ENCODE measurements at regions not wholly inside any gene's neighbourhood (a gene's known extent, or its start where the extent isn't known, plus 50 kb on each side); places are given as distances from the start of the nearest gene placed in this dataset.
"Not testable (repeated sequence)": the region's sequence is repeated elsewhere in the genome, so short reads cannot be mapped to it uniquely, and the experiment has no call there.

DNA sequence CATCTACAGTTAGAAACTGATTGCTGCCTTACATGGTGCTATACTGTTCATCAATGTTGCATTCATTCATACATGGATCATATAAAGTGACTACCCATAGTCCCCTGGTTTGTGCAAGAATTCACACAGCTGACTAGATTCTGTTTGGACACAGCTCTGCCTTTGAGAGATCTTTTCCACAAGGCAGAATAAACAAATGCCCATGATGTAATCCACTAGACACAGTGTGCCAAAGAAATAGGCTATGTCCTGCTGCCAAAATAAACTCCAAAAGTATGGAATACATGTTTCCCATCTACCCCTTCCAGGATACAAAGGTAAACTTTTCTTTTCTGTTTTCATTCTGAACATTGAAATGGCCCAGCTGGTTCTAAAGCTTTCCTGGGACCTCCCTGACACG is 269.4 kb upstream of the CHAC2 start:
- DNase-seq (ENCODE audit: insufficient read length, low spot score), result no peak
- no peak for FAIRE-seq

DNA sequence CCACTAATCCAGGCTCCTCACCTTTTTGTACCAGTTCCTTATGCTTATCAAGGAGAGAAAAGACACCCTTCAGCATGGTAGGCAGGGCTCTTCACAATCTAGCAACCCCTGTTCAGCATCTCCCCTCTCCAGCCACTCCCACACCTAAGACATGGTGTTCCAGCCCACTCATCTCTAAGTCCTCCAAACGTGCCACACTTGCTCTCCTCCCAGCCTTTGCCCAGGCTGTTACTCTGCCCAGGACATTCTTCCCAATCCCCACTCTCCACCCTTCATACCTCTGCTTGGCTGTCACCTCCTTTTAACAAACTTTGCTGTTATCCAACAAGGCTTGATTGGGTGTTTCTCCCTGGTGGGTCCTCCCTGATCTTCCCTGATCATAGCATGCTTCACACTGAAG is 270.6 kb upstream of the CHAC2 start:
- FAIRE-seq, result no peak
- no peak for DNase-seq (ENCODE audit: insufficient read length, low spot score)

- DNase-seq (ENCODE audit: insufficient read length, low spot score) (no peak), FAIRE-seq (no peak)
These were observed 274.4 kb upstream of the CHAC2 start for GRCh38 chr2:53493210-53493609.

DNA sequence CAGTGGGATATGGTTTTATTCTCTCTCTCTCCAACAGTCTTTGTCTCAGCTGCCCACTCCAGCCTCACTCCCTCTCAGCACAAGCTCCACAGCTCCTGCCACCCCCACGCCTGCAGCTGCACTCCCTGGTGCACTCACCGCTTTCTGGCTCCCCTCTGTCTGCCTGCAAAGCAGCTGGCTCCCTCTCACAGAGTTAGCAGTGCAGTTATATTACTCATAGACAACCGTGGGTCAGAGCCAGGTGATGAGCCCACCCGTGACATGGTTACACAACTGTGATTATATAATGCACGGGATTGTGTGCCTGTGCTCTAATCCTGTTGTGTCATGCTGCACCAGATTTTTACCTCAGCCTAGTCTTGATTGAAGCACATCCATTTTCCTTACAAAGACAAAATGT is 276.9 kb upstream of the CHAC2 start:
- no peak for FAIRE-seq
- no peak for DNase-seq (ENCODE audit: insufficient read length, low spot score)

GRCh38 chr2:53486185-53486899 is 281.3 kb upstream of the CHAC2 start:
- not testable (repeated sequence) for DNase-seq (ENCODE audit: insufficient read length, low spot score); FAIRE-seq

GRCh38 chr2:53485021-53485728 is 282.4 kb upstream of the CHAC2 start:
- FAIRE-seq, result no peak
- DNase-seq (ENCODE audit: insufficient read length, low spot score), result no peak

DNA sequence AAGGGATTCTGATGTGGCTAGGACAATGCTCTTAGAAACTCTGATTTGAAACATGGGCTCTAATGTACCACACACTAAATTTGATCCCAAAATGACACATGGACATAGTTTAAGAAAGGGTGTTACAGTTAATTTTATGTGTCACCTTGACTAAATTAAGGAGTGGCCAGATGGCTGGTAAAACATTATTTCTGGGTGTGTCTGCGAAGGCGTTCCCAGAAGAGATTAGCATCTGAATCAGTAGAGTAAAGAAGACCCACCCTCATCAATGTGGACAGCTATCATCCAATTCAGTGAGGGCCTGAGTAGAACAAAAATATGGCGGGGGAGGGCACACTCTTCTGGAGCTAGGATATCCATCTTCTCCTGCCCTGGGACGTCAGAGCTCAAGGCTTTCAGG is 283.1 kb upstream of the CHAC2 start:
- DNase-seq (ENCODE audit: insufficient read length, low spot score) (no peak), FAIRE-seq (no peak)

DNA sequence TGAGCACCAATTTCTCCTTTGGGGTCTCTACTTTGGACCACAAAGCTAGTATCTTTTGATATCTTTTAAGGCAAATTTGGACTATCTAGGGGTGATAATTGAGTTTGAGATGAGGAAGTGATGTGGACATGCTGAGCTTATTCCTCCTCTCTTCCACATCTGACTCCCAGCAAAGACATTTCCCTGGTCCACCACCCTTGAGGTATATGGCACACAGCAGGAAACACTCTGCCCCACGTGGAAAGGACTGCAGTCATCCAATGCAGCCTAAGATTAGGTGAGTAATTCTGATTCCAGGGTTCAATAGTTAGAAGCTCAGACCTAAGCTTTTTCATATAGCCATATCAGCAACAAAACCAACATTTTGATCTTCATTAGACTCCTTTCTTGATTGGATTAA is 290.1 kb upstream of the CHAC2 start:
- FAIRE-seq, result no peak
- DNase-seq (ENCODE audit: insufficient read length, low spot score), result no peak

GRCh38 chr2:53476834-53477233 is 290.8 kb upstream of the CHAC2 start:
- no peak for FAIRE-seq
- no peak for DNase-seq (ENCODE audit: insufficient read length, low spot score)

DNA sequence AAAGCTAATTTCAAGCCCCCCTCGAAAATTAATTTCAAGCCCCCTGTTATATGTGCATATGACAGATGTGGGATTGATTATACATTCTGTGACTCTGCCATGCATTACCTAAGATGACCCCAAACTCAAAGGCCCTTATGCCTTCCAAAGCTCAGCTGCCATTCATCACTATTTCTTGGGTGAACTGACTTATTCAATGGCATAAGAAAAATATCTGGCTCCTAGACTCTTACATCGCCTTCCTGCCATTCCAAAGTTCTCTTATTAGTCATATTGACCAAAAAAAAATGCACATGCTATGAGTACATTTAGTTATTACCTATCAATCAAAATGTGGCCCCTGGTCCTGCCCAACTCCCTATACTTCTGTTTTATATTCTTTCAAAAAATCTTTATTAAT is 291.8 kb upstream of the CHAC2 start:
- FAIRE-seq (no peak), DNase-seq (ENCODE audit: insufficient read length, low spot score) (no peak)

- DNase-seq (ENCODE audit: insufficient read length, low spot score), result no peak
- FAIRE-seq, result no peak
These were observed 292.3 kb upstream of the CHAC2 start for GRCh38 chr2:53475321-53475720.

- DNase-seq (ENCODE audit: insufficient read length, low spot score), result no peak
- no peak for FAIRE-seq
These were observed 292.7 kb upstream of the CHAC2 start for GRCh38 chr2:53474914-53475313.

GRCh38 chr2:53473775-53474311 is 293.8 kb upstream of the CHAC2 start:
- no peak for DNase-seq (ENCODE audit: insufficient read length, low spot score)
- FAIRE-seq, result no peak

- FAIRE-seq, result no peak
- no peak for DNase-seq (ENCODE audit: insufficient read length, low spot score)
These were observed 294.4 kb upstream of the CHAC2 start for GRCh38 chr2:53473236-53473635.

- FAIRE-seq (no peak), DNase-seq (ENCODE audit: insufficient read length, low spot score) (no peak)
These were observed 300.0 kb upstream of the CHAC2 start for GRCh38 chr2:53467467-53468180.

- FAIRE-seq (no peak), DNase-seq (ENCODE audit: insufficient read length, low spot score) (no peak)
These were observed 303.5 kb upstream of the CHAC2 start for GRCh38 chr2:53463806-53464726.

DNA sequence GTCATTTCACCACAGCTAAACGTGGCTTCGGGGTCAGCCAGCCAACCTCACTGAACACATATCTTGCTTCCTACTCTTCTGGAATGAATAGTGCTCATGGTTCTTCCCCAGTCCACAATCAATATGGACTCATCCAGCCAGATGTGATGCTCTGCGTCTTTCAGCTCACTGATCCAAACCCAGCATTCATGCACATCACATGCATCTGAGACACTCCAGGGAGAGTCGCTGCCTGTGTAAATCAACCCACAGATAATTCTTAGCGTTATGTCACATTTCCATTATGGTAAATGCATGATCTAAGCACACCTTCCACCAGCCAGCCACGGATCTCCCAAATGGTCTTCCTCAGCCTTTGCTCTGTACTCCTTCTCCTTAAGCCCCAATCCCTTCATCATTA is 306.7 kb upstream of the CHAC2 start:
- FAIRE-seq, result no peak
- DNase-seq (ENCODE audit: insufficient read length, low spot score), result no peak

GRCh38 chr2:53460347-53460746 is 307.3 kb upstream of the CHAC2 start:
- DNase-seq (ENCODE audit: insufficient read length, low spot score), result no peak
- no peak for FAIRE-seq

DNA sequence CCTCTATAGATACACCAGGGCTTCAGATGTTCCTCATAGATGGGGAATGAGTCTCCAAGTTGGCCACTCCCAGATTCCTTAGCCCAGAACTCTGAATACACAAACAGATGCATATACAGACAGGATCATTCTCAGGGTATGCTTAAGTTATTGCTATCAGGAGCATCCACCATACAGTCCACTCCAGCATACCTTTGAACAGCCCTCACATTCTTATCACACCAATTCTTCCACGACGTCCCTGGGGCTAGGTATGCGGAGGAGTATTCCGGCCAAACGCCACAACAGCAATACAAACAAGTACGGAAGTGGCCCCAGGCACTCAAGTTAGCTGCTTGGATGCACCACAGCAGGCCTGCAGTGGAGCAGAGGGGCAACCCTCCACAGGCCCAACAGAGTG is 312.5 kb upstream of the CHAC2 start:
- no peak for FAIRE-seq
- no peak for DNase-seq (ENCODE audit: insufficient read length, low spot score)

DNA sequence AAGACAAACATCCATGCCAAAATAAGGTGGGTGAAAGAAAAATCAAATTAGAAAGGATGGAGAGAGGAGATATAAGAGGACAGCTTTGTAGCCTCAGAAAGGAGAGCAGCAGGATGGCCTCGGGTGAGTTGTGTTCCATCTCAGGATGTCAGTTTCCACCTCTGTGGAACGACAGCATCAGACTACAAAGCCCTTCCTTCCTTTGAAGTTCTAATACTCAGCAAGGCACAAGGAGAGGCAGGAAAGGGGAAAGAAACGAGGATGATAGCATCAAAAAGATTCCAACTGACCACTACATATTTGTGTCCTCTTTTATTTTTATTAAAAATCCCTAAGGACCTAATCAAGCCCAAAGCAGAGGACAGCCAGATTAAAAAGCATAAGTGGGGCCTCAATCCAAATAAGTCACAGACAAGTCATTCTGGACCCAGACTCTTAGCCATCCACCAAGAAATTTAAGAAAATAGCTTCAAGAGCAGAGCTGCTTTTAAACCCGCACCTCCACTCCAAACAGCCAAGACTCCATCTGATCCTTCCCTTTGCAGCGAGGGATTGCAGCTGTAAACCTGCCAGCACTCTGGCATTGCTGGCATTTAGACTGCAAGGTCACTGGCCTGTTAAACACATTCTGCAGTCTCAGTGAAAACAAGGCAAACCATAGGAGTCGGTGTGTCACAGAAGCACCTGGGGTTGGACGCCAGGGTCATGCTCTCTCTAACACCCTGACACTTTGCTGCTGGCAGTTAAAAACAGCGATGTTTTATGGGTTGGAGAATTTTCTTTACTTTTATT is 314.5 kb upstream of the CHAC2 start:
- FAIRE-seq, result no peak
- DNase-seq (ENCODE audit: insufficient read length, low spot score), result no peak

Measured in GM19239 (cell line).